ENCODE measurements at regions not wholly inside any gene's neighbourhood (a gene's known extent, or its start where the extent isn't known, plus 50 kb on each side); places are given as distances from the start of the nearest gene placed in this dataset.
A peak's percentile ranks its signal among the peaks of the same experiment; 100 is the strongest.

DNA sequence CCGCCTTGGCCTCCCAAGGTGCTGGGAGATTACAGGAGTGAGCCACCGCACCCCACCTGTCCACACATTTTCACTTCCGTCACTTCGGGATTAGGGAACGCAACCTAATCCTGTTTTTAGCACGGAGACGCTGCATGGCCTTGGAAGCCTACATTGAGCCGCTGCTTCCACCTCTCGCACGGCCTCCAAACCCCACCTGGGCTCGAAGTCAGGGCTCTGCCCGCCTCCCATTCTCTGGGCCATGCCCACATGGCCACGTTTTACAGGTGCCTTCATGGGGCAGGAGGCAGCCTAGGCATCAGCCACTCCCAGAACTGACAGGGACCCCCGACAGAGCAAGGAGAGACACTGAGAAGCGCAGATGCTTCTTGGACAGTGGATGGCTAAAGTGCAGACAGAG, 100.6 kb downstream of the OAT start:
- TF ChIP-seq, protein P1, sequence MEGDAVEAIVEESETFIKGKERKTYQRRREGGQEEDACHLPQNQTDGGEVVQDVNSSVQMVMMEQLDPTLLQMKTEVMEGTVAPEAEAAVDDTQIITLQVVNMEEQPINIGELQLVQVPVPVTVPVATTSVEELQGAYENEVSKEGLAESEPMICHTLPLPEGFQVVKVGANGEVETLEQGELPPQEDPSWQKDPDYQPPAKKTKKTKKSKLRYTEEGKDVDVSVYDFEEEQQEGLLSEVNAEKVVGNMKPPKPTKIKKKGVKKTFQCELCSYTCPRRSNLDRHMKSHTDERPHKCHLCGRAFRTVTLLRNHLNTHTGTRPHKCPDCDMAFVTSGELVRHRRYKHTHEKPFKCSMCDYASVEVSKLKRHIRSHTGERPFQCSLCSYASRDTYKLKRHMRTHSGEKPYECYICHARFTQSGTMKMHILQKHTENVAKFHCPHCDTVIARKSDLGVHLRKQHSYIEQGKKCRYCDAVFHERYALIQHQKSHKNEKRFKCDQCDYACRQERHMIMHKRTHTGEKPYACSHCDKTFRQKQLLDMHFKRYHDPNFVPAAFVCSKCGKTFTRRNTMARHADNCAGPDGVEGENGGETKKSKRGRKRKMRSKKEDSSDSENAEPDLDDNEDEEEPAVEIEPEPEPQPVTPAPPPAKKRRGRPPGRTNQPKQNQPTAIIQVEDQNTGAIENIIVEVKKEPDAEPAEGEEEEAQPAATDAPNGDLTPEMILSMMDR (IDR thresholded peaks at IDR 0.05): no peak
- ATAC-seq (no peak), DNase-seq (no peak)
- intact Hi-C loops (cut with micrococcal nuclease): no loop called here
- no peak overlapping the region for H3K27ac Mint-ChIP-seq
- H3K36me3 Mint-ChIP-seq (ENCODE audit: low read depth): no peaks in the 10 kb centered on the region
- H3K4me3 Mint-ChIP-seq: no peak overlapping the region
- ChIA-PET CTCF (no interaction called here), POLR2A (no interaction called here)
- H3K27me3 Mint-ChIP-seq: peaks cover 3% of the 10 kb centered on the region
- peaks cover 4% of the 10 kb centered on the region for H3K4me1 Mint-ChIP-seq (ENCODE audit: low read depth)
- peaks cover 4% of the 10 kb centered on the region for H3K9me3 Mint-ChIP-seq

DNA sequence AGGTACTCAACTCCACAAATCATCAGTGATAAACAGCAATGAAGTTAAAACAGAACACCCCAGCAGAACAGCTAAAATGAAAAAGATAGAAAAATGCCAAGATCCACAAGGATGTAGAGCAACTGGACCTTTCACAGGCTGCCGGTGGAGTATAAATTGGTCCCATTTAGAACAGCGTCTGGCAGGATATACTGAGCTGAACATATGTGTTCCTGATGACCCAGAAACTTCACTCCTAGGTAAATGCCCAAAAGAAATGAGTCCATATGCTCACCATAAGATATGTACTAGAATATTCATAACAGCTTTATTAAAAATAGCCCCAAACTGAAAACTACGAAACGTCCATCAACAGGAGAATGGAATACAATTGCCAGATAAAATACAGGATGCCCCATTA, 102.4 kb downstream of the OAT start:
- DNase-seq: no peak
- H3K4me1 Mint-ChIP-seq (ENCODE audit: low read depth): peaks cover 4% of the 10 kb centered on the region
- no peaks in the 10 kb centered on the region for H3K36me3 Mint-ChIP-seq (ENCODE audit: low read depth)
- no peak overlapping the region for H3K27ac Mint-ChIP-seq
- ChIA-PET POLR2A (no interaction called here), CTCF (interaction anchor here (1.4 kb wide), 1 partner anchor 73 kb away, joined by 4 read pairs; no protein-coding TSS in a partner anchor)
- H3K27me3 Mint-ChIP-seq: peaks cover 3% of the 10 kb centered on the region
- ATAC-seq: no peak
- peaks cover 4% of the 10 kb centered on the region for H3K9me3 Mint-ChIP-seq
- TF ChIP-seq, protein P1 (IDR thresholded peaks at IDR 0.05): no peak
- intact Hi-C loops (cut with micrococcal nuclease): no loop called here
- H3K4me3 Mint-ChIP-seq: no peak overlapping the region

DNA sequence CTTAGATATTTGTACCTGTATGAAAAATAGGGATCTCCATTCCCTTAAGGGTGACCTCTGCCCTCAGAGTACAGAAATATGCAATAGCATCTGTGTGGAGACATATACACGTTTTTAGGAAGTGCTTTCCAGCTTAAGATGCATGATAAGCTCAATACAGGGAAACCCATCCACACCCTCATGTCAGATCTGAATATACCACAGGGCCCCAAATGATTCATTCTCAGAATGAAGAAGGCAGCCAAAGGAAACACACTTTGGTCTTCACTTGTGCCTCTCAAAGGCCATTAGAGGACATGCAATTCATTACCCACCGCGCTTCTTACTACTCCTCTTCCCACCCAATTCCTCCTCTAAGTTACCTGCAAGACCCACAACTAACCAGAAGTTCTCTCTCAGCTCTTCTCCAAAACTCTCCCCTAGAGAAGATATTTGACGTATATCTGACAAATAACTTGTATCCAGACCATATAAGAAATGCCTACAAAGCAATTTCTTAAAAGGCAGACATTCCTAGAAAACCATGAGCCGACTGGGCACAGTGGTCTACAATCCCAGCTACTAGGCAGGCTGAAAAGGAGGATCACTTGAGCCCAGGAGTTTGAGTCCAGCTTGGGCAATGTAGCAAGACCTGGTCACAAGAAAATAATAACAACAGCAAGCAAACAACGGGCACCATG, 103.0 kb downstream of the OAT start:
- Mint-ChIP-seq H3K36me3 (ENCODE audit: low read depth) (no peaks in the 10 kb centered on the region), H3K9me3 (peaks cover 4% of the 10 kb centered on the region), H3K27me3 (peaks cover 3% of the 10 kb centered on the region), H3K27ac (no peak overlapping the region), H3K4me3 (no peak overlapping the region), H3K4me1 (ENCODE audit: low read depth) (peaks cover 4% of the 10 kb centered on the region)
- intact Hi-C loops (cut with micrococcal nuclease): no loop called here
- ChIA-PET CTCF (interaction anchor here (1.4 kb wide), 1 partner anchor 73 kb away, joined by 4 read pairs; no protein-coding TSS in a partner anchor), POLR2A (interaction anchor here (0.6 kb wide), 1 partner anchor 16 kb away, joined by 3 read pairs; no protein-coding TSS in a partner anchor)
- TF ChIP-seq, protein P1 (IDR thresholded peaks at IDR 0.05): no peak
- no peak for DNase-seq
- ATAC-seq: peak; percentile 20

DNA sequence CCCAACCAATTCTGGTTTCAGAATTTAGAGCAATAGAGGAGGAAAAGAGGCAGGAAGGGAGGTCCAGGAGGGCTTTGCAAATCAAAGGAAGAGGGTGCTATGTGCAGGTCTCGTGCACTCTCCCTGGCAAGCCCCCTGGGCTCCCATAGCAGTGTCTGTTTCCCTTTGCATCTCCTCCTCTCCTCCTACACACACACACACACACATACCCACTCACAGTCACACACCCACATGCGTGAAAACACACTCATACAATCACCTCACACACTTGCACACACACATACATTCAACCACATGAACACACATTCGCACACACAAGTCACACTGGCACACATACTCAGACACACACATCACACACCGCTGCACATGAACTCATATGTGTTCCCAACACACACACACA, 105.3 kb downstream of the OAT start:
- peaks cover 4% of the 10 kb centered on the region for H3K27me3 Mint-ChIP-seq
- POLR2A ChIA-PET: no interaction called here
- CTCF ChIA-PET: no interaction called here
- TF ChIP-seq, protein P1 (IDR thresholded peaks at IDR 0.05): no peak
- no peak for DNase-seq
- peaks cover 4% of the 10 kb centered on the region for H3K4me1 Mint-ChIP-seq (ENCODE audit: low read depth)
- no peak for ATAC-seq
- H3K4me3 Mint-ChIP-seq: no peak overlapping the region
- intact Hi-C loops (cut with micrococcal nuclease): no loop called here
- H3K27ac Mint-ChIP-seq: no peak overlapping the region
- peaks cover 4% of the 10 kb centered on the region for H3K9me3 Mint-ChIP-seq
- no peaks in the 10 kb centered on the region for H3K36me3 Mint-ChIP-seq (ENCODE audit: low read depth)

DNA sequence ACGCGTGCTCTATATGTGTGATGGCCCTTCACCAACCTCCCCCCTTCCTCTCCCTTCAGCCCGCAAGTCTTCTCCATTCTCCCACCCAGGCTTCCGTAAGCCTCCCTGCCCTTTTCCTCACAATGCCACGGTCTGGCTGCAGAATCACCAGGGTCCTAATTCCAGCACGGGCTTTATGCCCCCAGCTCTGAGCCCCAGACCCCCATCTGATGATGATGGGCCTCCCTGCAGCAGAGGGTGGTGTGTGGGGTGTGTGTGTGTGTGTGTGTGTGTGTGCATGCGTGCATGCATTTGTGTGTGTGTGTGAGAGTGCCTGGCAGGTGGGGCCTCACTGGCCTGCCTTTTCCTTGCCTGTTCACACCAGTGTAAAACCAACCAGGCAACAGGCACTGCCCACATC, 109.9 kb downstream of the OAT start:
- ChIA-PET POLR2A (no interaction called here), CTCF (no interaction called here)
- TF ChIP-seq, protein P1 (IDR thresholded peaks at IDR 0.05): no peak
- peaks cover 4% of the 10 kb centered on the region for H3K27me3 Mint-ChIP-seq
- intact Hi-C loops (cut with micrococcal nuclease): no loop called here
- no peak for ATAC-seq
- no peak overlapping the region for H3K4me3 Mint-ChIP-seq
- no peak overlapping the region for H3K27ac Mint-ChIP-seq
- DNase-seq: no peak
- H3K36me3 Mint-ChIP-seq (ENCODE audit: low read depth): no peaks in the 10 kb centered on the region
- H3K9me3 Mint-ChIP-seq: no peaks in the 10 kb centered on the region
- no peaks in the 10 kb centered on the region for H3K4me1 Mint-ChIP-seq (ENCODE audit: low read depth)

Measured in activated CD8-positive, alpha-beta T cell treated with anti-CD3 and anti-CD28 coated beads for 36 hours (primary cell).